Activated CD4-positive, alpha-beta T cell treated with anti-CD3 and anti-CD28 coated beads for 24 hours (primary cell): ENCODE measurements at regions not wholly inside any gene's neighbourhood (a gene's known extent, or its start where the extent isn't known, plus 50 kb on each side); places are given as distances from the start of the nearest gene placed in this dataset.
A peak's percentile ranks its signal among the peaks of the same experiment; 100 is the strongest.

Experiments used
- DNase-seq, 2 donors: peaks; one replicate each; pipeline ENCODE4 v3.0.0-alpha.2; 2020; ENCODE audit warnings: low read depth in 2 of 2

GRCh38 chr15:91665212-91665611 is 188.3 kb upstream of the SLCO3A1 start:
- DNase-seq = no peak

- no peak for DNase-seq
Observed at GRCh38 chr15:91668370-91668769, 185.1 kb upstream of the SLCO3A1 start.

GRCh38 chr15:91670108-91670507 is 183.4 kb upstream of the SLCO3A1 start:
- no peak for DNase-seq

- DNase-seq = no peak
Observed at GRCh38 chr15:91678003-91678402, 175.5 kb upstream of the SLCO3A1 start.

- no peak for DNase-seq
Observed at GRCh38 chr15:91679447-91679846, 174.1 kb upstream of the SLCO3A1 start.

- DNase-seq = no peak
Observed at GRCh38 chr15:91685436-91685835, 168.1 kb upstream of the SLCO3A1 start.

GRCh38 chr15:91688811-91689210 is 164.7 kb upstream of the SLCO3A1 start:
- DNase-seq = no peak

GRCh38 chr15:91689377-91689776 is 164.1 kb upstream of the SLCO3A1 start:
- DNase-seq = no peak

GRCh38 chr15:91692596-91692995 is 160.9 kb upstream of the SLCO3A1 start:
- DNase-seq = no peak

- no peak for DNase-seq
Observed at GRCh38 chr15:91694131-91694830, 159.2 kb upstream of the SLCO3A1 start.

GRCh38 chr15:91694831-91695210 is 158.7 kb upstream of the SLCO3A1 start:
- no peak for DNase-seq

GRCh38 chr15:91695799-91696198 is 157.7 kb upstream of the SLCO3A1 start:
- DNase-seq = no peak

GRCh38 chr15:91696981-91697380 is 156.5 kb upstream of the SLCO3A1 start:
- DNase-seq = no peak

GRCh38 chr15:91698241-91698640 is 155.3 kb upstream of the SLCO3A1 start:
- no peak for DNase-seq

- DNase-seq = no peak
Observed at GRCh38 chr15:91699741-91700140, 153.8 kb upstream of the SLCO3A1 start.

- DNase-seq = no peak
Observed at GRCh38 chr15:91703274-91703673, 150.2 kb upstream of the SLCO3A1 start.

GRCh38 chr15:91704343-91704742 is 149.2 kb upstream of the SLCO3A1 start:
- no peak for DNase-seq

- peak; percentile 78 to 82 for DNase-seq
Observed at GRCh38 chr15:91706322-91707032, 147.0 kb upstream of the SLCO3A1 start.

GRCh38 chr15:91710080-91710698 is 143.3 kb upstream of the SLCO3A1 start:
- DNase-seq = no peak

- no peak for DNase-seq
Observed at GRCh38 chr15:91711384-91712033, 142.0 kb upstream of the SLCO3A1 start.

- DNase-seq = no peak
Observed at GRCh38 chr15:91712286-91712685, 141.2 kb upstream of the SLCO3A1 start.

- DNase-seq = no peak
Observed at GRCh38 chr15:91716536-91716935, 137.0 kb upstream of the SLCO3A1 start.

GRCh38 chr15:91717811-91718210 is 135.7 kb upstream of the SLCO3A1 start:
- no peak for DNase-seq
